HG03108 (cell line): ENCODE measurements at regions not wholly inside any gene's neighbourhood (a gene's known extent, or its start where the extent isn't known, plus 50 kb on each side); places are given as distances from the start of the nearest gene placed in this dataset.
"Not testable (repeated sequence)": the region's sequence is repeated elsewhere in the genome, so short reads cannot be mapped to it uniquely, and the experiment has no call there.

Source experiments
- ATAC-seq: cut with Tn5 transposase; IDR thresholded peaks from one replicate; pipeline ENCODE4 v1.9.1; 2021; ENCODE audit warnings: moderate library complexity; ENCODE audit not compliant: unreplicated experiment

DNA sequence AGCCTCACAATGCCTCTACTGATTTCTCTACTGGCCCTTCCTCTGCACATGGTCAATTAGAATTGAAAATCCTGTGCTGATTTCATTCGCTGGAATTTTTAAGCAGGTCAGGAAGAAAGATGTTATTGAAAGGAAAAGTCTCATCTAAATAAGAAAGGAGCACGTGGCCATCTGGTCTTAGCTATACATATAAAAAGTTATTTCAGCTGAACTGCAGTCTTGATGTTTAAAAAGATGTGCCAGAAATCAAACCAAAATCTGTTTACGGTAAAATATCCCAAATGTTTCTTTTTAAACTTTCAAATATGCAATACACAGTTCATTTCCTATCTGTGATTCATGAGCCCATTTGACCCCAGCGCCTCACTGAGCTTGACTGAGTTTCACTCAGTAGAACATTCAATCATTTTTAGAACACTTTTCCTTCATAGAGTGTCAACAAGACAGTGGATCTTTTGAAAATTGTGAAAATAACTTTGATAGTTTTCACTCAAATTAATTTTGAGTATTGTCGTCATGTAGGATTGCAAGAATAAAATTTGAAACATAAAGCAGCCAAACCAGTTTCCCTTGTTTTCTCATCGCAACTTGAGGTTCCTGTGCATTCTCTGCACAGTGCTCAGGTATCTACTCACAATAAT, 293.6 kb downstream of the PTPRC start:
- ATAC-seq: no peak

DNA sequence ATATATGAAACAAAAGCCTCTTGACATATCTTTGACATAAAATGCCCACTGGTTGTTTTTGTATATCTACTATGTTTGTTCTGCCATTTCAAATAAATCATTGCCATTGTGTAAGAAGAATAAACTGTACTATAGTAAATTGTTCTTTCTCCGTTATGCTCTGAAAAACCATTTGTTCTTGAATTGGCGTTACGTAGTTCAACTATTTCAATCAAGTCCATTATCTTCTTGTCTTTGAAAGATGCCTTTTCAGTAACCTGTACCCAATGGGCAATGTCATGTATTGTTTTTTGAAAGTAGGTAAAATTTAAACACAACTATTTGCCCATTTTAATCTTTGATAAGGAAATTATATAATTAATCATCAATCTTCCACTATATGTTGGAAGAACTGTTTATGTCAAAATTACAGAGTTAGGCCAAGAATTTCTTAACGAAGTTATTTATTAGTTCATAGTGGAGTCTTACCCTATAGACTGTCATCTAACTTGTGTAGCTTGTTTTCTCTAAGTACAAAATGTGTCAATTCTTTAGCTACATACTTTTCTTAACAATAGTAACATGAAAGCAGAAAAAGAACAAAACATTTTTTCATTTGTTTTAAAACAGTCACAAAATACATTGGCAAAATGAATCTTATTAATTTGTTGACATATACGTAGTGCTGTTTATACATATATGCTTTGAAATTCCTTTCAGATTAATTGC, 294.8 kb downstream of the PTPRC start:
- ATAC-seq: no peak

DNA sequence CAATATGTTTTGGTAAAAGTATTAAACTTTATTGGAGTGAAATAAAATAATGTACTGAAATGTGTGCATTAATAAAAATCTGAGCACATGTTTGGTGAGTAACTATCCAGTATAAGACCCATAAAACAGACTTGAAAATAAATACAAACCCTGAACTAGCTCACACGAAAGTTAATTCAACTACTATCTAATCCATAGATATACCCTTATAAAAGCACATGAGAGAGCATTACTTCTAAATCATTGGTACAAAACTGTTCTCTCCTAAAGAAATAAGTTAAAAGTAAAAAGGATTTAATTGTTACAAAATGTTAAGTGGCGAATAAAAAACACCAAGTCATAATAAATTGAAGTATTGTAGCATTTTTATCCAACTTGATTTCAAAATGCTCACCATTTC, 295.6 kb downstream of the PTPRC start:
- no peak for ATAC-seq

DNA sequence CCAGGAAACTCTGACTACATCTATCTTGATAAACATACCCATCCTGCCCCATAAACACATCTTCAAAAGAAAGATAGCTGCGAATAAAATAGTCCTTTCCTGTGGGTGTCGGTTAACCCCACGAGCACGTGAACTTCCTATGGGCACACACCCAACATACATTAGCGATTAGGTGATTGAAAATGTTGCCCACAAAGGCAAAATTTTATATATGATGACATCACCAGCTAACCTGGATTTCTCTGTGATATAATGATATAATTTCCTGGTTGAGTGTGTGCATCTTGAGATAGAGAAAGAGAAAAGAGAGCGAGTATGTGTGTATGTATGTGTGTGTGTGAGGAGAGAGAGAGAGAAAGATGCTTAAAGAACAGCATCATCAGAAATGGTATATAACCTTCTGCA, 296.1 kb downstream of the PTPRC start:
- peak; percentile 13 for ATAC-seq

DNA sequence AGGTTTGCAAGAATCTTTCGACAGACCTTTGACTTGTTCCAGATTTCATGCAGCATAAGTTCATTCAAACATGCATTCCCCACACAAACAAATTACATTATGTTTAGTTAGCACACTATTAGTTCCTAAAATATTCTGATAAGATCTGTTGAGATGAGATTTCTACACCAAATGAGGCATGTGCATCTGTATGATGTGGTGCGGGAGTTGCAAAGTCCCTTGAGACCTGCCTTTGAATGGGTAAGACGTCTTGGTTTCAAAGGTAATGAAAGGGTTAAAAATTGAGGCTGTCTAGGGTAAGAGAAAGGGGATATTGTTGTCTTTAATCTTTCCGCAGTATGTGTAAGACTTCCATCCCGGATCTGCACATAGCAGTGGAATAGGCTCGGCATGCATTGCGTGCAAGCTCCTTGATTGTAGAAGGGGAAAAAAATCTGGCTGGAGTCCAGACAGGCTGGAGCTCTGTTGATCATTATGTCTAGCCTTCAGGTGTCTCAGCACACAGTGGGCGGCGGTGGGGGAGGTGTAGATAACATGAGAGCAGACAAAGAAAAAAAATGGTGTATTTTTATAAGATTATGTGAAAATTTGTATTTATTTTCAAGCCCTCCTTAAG, 296.6 kb downstream of the PTPRC start:
- peak; percentile 44 for ATAC-seq

DNA sequence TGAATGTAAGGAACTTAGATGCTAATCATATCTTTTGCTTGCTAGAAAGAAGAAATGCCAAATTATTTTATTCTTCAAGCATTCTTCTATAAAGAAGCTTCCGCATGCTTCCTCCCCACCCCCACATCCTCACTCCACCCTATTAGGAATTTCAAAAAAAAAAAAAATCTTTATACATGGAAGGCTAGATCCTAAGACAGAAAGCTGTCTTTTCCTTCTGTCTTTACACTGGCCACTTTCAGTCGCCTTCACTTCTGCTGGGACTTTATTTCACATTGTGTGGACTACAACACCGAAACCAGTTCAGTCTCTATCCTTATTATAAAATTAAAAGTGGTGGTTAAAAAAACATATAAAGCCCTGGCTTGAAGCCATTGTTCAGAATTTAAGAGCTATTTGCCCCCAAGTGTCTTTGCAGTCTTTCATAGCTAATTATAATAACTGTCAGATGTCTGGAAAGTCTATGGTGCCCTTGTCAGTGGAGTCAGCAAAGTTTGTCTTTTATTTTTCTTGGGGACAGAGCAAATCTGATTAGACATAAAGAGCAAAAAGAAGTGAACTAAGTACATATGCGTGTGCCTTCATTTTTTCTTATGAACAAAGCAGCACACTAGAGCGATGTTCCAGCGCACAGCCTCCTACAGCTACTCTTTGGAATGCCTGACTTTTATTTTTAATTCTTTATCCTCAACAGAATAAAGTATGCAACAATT, 297.7 kb downstream of the PTPRC start:
- no peak for ATAC-seq

DNA sequence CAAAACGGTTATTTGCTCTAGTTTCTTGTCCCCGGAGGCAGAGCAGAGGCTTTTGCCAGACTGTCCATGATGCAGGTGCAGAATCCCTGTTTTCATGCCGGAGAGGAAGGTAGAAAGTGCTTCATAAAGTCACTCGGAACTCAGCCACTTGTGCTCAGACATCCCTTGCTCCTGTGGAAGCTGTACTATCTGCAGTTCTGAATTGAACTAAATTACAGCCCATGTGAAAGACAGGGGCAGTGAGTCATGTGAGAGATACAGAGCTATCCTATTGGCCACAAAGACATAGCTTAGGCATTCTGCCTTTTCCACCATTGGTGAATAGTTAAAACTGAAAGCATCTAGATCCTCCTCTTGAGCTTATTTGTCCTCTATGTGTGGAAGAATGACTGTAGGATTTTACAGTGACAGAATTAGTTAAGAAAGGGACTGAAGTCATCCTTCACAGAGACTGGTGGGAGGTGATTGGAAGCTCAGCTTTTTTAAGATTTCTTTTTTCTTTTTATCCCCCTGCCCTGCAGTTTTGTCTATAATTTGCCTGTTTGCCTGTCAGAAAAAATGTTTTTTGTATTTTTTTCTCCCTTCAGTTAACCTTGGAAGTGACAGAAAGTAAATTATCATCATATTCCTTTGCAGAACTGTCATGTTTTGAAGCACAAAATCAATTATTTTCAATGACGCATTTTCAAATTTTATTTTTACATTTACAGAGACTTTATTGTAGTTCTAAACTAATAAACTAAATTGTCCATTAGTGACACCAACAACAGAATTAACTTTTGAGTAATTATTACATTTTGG, 298.6 kb downstream of the PTPRC start:
- ATAC-seq: peak; percentile 81

DNA sequence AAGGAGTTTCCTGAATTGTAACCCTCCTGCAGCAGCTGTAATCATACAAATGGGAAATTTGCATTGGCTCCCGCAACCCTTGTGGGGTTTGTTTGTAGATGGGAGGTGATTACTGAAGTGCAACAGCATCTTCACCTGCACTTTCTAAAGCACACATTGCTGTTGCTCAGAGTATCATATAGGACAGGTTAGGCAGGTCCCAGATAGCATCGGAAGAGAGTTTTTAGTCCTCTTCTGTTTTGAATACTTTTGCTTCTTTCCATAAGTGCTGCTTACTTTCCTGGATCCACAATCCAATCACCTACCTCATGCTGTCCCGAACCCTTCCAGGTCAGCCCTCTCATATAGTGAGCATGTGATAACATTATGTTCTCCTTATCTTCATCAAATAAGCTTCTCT, 300.4 kb downstream of the PTPRC start:
- ATAC-seq: no peak

DNA sequence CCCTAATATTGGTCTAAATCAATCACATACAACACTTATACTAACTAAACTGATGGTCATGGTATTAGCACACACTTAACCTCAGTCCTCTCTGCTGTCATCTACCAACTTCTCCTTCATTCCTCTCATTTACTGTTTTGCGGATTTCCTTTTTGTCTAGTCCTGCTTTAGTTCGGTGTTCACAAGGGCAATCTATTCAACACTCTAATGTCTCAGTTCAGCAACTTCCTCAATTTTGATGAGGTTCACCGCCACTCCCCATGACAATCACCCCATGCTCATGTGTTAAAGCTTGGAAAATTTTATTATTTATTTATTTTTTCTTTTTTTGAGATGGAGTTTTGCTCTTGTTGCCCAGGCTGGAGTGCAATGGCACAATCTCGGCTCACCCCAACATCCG, 301.1 kb downstream of the PTPRC start:
- ATAC-seq: no peak

DNA sequence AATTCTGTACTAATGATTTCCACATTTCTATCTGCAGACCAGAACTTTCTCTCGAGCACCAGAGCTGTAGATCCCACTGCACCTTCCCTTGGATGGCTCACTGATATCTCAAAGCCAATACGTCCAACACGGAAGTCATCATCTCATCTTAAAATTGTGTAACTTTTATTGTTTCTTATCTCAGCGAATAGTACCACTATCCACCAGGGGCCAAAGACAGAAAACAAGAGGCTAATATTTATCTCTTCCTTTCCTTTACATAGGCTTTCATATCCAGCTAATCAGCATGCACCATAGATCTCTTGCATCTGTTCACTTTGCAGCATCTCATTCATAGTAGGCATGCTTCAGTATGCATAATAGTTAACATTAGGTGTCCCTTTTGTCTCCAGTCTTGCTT, 303.6 kb downstream of the PTPRC start:
- ATAC-seq: no peak

DNA sequence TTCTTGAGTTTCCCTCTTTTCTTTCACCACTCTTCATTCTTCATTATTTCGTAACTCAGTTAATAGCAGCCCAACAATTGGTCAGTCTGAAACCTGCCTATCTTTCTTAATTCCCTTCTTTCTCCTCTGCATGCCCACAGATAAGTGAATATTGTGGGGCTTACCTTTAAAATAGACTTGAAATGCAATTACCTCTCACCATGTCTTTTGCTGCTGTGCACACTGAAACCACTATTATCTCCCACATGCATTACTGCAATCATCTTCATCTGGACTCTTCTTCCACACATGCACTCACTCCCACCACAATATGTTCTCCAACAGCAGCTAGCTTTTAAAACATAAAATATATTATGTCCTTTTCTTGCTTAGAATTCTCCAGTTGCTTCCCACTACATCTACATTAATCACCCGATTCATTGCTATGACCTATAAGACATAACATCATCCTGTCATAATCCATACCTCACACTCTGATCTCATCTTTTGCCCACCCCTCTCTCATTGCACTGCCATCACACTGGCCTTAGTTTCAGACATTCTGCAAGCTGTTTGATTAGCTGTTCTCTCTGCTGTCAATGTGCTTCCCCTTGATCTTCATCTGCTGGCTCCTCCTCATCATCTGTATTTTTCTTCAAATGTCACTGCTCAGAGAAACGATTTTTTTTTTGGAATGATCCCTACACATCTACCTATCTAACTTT, 304.8 kb downstream of the PTPRC start:
- no peak for ATAC-seq

DNA sequence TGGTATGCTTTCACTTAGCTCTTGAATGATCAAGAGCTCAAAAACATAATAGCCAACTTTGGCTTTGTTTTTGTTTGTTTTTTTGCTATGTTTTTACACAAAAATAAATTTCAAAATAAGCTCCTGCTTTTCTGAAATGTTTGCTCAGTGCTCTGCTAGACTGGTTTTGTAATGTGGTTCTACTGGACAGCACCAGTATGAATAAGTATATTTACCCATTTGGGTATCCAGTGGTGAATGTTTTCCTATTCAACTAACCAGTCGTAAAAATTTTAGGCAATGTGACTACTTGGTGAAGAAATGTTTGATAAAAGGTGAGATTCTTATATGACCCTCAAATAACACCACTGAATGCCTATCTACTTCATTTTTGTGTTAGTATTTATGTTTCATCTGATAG, 308.6 kb downstream of the PTPRC start:
- no peak for ATAC-seq

DNA sequence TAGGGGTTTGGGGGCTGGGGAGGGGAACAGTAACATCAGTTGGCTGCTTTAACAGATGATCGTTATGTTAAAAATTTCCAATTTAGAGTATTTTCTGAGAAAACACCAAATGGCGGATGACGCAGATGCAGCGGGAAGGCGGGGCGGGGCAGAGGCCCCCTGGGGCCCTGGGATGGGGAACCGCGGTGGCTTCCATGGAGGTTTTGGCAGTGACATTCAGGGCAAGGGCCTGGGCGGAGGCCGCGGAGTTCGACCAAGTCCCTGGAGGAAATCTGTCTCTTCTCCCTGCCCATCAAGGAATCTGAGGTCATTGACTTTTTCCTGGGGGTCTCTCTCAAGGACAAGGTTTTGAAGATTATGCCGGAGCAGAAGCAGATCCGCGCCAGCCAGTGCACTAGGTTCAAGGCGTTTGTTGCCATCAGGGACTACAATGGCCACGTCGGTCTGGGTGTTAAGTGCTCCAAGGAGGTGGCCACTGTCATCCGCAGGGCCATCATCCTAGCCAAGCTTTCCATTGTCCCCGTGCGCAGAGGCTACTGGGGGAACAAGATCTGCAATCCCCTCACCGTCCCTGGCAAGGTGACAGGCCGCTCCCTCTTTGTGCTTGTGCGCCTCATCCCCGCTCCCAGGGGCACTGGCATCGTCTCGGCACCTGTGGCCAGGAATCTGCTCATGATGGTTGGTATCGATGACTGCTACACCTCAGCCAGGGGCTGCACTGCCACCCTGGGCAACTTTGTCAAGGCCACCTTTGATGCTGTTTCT, 310.2 kb downstream of the PTPRC start:
- no peak for ATAC-seq

DNA sequence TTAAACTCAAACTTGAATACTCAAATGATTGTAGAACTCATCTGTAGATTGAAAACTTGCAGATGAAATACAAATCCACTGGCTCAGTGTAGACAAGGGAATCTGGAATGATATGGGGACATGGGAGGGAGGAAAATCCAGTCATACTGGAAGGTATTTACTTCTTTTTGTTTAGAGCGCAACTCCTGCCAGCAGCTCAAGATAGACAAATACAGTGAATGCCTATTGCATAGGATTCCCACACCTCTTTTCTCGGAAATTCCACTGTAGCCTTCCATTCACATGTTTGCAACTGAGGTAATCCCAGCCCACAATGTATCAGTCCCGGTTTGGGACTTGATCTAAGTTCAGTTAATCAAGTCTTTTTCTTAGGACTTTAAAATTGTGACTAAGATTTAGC, 311.2 kb downstream of the PTPRC start:
- no peak for ATAC-seq

DNA sequence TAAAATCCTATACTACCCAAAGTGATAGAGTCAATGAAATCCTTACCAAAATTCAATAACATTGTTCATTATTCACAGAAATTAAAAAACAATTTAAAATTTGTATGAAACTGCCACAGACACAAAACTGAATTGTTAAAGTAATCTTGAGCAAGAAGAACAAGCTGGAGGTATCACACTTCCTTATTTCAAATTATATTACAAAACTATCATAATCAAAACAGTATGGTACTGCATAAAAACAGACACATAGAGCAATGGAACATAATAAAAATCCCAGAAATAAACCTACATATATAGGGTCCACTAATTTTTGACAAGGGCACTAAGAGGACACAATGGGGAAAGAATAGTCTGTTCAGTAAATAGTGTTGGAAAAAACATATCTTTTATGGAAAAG, 316.2 kb downstream of the PTPRC start:
- no peak for ATAC-seq

DNA sequence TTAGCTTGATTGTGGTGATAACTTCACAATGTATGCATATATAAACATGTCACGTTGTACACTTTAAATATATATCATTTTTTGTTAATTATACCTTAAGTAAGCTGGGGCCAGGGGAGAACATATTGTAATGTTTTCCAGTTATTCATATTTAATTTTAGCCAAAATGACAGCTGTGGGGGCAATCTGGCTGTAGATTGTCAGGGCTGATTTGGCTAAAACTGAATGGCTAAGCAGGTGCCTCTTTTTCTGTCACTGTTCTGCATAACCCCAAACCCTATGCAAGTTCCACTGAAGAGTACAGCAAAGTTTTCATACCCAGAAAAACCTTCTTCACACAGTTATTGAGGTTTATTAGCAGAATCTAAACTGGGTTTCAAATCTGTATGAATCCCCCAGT, 318.2 kb downstream of the PTPRC start:
- ATAC-seq: no peak

DNA sequence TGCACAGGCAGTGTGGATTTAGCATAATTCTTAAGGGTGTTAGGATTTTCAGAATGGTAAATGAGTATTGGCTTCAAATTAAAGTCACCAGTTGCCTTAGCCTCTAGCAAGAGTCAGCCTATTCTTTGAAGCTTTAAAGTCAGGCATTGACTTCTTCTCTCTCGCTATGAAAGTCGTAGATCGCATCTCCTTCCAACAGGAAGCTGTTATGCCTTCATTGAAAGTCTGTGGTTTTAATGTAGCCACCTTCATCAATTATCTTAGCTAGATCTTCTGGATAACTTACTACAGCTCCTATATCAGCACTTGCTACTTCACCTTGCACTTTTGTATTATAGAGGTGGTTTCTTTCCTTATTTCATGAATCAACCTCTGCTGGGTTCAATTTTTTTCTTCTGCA, 320.2 kb downstream of the PTPRC start:
- ATAC-seq: no peak

DNA sequence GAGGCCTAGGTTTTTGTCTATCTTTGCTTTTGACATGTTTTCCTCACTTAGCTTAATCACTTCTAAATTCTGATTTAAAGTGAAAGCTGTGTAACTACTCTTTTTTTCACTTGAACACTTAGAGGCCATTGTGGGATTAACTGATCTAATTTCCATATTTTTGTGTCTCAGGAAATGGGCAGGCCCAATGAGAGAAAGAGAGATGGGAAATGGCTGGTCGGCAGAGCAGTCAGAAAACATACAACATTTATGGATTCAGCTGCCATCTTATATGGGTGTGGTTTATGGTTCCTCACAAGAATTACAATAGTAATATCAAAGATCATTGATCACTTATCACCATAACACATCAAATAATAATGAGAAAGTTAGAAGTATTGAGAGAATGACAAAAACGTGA, 320.8 kb downstream of the PTPRC start:
- ATAC-seq: no peak

DNA sequence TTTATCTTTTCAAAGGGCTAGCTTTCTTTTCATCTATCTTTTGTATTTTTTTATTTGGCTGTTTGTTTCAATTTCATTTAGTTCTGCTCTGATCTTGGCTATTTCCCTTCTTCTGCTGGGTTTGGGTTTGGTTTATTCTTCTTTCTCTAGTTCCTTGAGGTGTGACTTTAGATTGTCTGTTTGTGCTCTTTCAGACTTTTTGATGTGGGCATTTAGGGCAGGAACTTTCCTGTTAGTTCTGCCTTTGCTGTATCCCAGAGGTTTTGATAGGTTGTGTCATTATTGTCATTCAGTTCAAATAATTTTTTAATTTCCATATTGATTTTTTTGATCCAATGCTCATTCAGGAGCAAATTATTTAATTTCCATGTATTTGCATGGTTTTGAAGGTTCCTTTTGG, 325.0 kb downstream of the PTPRC start:
- ATAC-seq: not testable (repeated sequence)

DNA sequence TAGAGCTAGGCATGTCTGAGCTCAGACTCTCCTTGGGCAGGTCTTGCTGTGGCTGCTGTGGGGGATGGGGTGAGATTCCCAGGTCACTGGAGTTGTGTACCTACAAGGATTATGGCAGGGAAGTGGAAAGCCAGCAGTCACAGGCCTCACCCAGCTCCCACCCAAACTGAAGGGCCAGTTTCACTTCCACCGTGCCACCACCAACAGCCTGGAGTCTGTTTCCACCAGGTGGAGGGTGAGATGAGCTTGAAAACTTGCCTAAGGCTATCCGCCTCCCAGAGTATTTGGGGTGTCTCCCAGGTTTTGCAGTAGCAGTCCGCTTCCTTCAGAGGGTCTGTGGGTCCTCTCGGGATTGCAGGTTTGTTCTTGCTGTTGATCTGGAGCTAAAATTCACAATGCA, 327.7 kb downstream of the PTPRC start:
- ATAC-seq: no peak
